NCI-H2171 treated with DMSO at 0.1 percent for 48 hours (cell line): ENCODE measurements at regions not wholly inside any gene's neighbourhood (a gene's known extent, or its start where the extent isn't known, plus 50 kb on each side); places are given as distances from the start of the nearest gene placed in this dataset.

ENCODE experiments used
- DNase-seq: peaks from one replicate; lab custom pipeline; 2025; lab: John Stamatoyannopoulos, UW

DNA sequence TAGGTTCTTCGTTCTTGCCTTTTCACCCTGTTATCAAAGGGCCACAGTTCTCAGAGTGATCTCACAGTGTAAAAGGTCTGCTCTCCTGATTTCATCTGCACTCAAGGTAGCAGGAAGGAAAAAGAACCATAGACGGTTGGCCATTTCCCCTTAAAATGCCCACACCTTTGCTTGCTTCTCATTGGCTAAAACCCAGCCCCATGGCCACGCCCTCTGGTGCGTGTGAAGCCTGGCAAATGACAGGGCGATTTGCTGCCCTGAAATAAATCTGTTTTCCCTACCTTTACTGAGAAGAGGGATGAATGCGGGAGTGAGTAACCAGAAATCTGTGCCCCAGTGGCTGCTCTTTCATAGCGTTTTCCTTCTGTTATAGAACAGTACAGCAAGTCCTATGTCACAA, 269.3 kb downstream of the POU4F1 start:
- DNase-seq = no peak

DNA sequence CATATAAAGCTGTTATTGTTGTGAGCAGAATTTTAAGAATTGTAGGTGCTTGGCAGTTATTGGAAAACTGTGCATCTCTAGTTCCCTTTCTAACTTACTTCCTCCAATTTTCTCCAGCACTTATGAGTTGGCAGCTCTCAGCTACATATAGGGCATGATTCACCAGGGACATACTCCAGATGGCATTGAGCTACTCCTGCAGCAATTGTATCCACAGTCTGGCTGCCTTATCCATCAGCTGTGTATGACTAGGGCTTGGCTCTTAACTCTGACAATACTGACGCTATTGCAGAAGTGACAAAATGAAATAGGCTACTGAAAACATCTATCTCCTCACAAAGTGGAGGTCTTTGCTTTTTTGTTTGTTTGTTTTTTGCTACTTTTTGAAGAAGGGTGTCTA, 276.7 kb downstream of the POU4F1 start:
- DNase-seq = peak; percentile 31

DNA sequence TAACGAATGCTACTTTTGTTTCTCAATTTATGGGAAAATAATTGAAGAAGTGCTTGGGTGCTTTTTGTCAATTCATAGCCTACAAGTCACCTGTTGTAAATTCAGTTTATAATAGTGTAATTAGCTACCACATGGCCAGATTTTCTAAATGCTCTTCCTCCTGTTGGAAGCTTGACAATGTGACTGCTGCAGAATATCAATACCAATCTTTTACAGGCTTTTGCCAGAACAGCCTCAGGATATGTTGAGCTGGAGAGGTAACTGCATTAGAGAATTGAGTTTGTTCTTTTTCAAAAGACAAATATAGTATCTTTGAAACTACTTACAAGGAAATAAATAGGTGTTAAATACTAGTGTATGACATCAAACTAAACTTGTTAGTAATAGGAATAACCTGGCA, 277.8 kb downstream of the POU4F1 start:
- no peak for DNase-seq

DNA sequence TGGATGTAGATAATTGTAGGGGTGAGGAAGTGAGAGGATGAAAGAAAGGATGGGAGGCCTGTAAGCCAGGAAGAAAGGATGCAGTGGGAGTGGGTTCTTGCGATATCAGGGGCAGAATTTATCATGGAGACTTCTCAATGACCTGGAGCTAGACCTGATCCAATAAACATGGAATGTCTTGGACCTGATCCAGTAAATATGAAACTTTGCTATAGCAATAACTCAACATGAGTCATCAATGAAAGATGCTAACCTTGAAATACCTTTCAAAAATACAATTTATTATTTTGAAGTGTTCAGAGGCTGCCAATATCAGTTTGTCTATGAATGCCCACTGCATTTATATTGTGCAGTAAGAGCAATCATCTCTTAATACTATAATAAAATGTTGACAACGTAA, 279.5 kb downstream of the POU4F1 start:
- no peak for DNase-seq

DNA sequence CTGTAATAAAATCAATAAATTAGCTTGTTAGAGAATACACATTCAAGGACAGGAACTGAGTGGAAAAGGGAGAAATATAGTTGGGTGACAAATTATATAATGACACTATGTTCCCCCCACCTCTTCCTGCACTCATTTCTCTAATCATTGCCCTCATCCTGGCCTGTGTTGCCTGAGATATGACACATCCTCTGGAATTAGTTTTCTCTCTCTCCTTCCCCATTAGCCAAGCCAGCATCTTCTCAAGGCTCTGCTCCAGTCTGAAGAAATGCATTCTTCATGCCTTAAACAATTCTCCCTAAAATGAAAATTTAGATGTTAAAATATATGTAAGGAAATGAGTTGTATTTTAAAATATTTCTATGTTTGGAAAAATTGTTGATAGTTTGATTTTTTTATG, 280.3 kb downstream of the POU4F1 start:
- DNase-seq = no peak

DNA sequence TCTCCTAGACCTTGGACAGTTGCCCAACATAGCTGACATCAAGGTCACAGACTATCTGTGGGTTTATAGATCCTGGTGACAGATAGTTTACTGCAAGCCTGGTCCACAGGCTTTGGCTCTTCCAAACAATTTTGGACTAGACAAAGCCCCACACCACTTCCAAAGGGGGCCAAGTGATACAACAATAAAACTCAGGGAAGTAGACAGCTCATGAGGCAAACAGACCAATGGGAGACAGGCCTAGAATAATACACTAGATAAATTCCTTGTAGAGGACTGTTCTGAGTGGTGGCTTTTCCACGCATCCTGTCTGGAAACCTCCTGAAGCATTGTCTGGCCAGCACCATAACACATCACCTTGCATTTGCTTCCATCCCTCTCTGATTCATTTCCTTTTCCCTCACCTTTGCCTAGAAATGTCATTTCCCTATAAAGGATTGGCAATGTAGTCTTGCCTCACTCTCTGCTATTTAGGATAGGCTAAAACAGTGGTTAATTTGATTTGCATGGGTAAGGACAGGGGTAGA, 284.2 kb downstream of the POU4F1 start:
- DNase-seq = no peak

DNA sequence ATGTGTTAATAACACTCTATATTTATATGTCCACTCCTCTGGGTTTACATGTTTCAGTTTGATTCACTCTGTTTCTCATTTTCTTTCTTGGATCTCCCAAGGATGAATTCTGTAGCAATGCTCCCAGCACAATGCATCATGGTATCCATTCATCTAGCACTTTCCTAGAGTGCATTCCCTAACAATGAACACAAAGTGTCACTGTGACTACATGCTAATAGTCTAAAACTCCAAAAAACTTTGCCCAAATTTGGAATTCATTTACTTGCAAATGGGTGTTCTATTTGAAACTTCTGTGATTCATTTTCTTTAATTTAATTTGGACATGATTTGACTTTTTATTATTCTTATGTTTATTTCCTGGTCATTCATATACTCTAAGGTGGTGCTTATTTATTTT, 286.3 kb downstream of the POU4F1 start:
- no peak for DNase-seq

DNA sequence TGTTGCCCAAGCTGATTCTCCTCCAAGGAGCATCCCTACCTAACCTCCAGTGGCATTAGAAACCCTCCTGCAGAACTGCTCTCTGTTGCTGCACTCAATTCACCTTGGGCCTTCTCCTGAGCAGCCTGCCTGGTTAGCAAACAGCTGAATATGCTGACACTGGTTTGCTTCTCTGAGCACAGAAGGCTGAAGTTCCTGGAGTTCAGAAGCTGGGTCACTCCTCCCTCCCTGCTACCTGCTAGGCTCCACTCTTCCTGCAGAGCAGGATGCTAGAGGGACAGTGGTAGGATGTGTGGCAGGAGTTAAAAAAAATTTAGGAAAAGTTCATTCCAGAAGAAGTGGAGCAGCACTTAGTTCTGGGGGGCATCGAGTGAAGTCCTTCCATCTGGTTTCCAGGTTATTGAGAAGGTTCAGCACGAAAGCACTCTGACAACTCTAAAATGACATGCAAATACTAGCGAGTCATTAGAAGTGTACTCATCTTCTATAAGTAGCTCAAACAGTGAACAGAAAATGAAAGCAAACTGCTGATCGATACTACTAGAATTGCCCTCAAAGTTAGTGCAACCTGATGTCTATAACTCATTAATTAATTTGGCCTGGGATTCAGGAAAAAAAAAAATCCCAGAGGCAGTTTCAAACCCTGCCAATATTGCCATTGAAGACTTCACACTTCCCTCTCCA, 293.7 kb downstream of the POU4F1 start:
- no peak for DNase-seq

DNA sequence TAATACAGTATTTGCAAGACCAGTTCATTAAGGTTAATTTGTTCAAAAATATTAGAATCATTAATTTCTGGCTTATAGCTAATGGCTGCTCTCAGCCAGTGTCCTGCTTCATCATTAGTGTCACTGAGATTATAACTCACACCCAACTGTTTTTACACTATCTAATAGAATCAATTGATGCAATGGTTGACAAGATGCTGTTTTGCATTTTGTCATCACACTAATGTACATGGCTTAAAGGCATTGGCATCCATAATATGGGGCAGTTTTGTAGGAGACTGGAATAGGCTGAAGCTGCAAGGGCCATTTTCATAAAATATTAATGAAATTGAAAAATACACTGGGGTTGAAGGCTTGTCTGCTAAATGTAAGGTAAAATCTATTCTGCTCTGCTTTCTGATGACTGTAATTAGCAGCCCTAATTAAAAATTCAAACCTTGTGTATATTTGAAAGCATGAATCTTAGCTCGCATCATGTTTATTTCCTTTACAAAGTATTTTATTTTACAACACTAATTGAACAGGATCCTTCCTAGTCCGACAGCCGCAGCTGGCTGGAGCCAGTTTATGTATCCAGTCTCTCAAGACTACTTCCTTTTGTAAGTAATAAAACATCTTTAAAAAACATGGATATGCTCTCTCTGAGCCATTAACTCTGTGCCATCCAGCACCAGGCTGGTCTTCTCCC, 296.7 kb downstream of the POU4F1 start:
- no peak for DNase-seq

DNA sequence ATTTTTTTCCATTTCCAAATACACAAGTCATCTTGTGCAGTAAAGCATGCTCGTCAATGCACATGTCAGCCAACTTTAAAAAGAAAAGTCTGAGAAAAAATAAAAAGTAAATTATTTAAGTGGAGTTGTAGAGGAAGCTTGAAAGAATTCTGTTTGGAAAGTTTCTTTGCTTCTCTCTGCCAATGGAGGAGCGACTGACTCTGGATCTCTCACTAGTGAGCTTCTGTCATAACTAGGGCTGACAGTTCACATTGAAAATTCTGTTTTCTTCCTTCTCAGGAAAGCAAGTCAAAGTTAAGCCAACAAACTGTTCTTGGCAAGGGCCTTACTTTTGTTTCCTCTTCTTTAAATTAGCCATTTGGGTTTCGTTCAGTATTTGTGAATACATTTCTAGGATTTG, 298.2 kb downstream of the POU4F1 start:
- DNase-seq = no peak

DNA sequence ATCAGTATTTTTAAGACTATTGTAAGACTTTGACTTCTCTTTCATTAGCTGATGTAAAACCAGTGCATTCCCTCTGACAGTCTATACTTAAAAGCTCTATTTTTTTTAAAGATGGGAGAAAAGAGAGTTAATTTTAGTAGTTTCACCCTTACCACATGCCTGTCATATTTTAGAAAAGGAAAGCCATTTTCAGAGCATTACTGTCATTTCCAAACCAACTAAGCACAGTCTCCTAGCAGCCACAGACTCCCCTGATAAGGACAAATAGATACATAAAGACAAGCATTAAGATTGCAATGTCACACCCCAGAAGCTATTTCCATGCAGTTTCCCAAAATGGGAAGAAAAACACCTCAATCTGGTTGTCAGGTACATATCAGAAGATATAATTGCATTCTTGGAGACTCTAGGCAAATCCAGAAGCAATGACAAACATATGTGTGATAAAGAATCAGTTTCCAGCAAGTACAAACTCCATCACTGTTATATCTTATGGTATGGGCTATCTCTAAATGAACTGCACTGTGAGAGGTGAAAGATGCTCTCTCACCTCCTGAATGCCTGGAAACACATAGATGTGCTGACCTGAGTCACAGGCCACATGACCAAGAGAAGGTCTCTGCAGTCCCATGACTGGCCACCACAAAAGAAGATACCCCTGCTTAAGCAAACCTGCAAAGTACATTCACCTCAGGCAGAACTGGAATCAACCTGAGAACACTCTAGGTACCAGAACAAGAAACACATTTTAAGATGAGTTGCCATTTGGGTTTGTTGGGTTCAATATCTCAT, 303.3 kb downstream of the POU4F1 start:
- DNase-seq = no peak

DNA sequence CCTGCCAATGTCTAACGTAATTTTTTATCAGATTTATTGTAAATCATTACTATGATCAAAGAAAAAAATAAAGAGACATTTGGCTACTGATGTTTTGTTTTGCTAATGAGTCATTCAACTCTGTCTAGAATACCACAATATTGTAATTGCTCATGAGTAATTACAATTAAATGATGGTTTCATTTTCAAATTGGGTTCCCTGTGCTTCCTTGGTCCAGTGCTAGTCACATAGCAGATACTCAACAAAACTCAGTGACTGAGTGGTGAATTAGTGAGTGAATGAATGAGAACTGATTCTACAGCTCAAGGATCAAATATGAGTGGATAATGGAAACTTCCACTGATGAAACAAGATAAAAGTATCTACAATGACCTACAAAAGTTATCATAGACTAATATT, 304.7 kb downstream of the POU4F1 start:
- no peak for DNase-seq

DNA sequence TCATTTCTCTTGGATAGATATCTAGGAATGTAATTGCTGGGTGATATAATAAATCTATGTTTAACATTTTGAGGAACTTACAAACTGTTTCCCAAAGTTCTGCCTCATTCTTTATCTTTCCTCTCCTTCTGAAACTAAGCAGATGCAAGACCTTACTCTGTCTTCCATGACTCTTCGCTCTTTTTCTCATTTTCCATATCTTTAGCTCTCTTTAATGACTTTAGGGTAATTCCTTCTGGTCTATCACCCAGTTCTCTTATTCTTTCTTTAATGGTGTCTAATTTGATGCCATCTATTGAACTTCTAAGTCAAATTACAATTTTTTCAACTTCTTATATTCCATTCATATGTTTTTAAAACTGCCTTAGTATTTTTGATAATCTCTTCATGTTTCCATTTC, 316.6 kb downstream of the POU4F1 start:
- no peak for DNase-seq

DNA sequence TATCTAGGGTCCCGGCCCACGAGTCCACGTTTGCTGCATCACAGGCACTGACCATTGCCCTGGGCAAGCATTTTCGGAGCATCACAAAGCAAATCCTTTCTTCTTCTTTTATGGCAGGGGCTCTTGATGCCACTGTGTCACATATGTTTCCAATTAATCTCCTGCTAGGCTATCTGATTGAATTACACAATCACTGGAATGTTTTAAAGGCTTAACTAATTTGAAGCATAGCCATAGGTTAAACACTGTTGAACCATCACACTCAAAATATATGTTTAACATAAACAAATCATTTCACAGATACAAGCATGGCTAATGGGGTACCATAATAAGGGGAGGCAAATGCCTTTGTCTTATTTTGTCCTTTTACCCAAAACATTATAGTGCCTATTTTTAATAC, 338.3 kb downstream of the POU4F1 start:
- DNase-seq = no peak

DNA sequence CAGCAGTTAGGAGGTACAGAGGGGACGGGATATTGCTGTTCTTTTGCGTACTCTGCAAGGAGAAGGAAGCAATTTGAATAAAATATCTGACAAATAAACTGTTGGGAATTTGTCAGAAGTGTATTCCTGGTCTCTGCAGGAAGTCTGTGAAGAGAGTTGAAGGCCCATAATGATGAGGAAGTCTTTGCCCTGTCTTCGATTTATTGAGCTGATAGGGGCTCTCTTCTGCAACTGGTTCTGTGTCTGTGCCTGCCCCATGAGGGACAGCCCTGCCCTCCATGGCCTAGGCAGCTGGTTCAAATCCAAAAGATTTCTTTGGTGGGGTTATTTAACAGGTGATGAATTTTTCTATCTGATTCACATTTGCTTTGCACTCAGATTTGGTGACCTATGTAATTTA, 339.7 kb upstream of the EDNRB start:
- DNase-seq = no peak

DNA sequence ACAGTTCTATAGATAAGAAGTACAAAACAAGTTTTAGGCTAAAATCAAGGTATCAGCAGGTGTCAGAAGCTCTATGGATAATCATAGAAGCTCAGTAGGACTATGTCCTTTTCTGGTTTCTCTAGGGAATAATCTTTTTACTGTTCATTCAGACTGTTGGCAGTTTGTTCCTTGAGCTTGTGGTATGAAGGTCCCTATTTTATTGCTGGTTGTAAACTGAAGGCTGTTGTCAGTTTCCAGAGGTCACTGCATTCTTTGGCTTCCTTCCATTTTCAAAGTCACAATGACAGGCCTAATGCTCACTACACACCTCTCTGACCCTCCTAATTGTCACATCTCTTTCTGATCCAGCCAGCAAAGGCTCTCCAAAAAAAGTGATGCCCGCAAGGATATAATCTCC, 337.9 kb upstream of the EDNRB start:
- no peak for DNase-seq

DNA sequence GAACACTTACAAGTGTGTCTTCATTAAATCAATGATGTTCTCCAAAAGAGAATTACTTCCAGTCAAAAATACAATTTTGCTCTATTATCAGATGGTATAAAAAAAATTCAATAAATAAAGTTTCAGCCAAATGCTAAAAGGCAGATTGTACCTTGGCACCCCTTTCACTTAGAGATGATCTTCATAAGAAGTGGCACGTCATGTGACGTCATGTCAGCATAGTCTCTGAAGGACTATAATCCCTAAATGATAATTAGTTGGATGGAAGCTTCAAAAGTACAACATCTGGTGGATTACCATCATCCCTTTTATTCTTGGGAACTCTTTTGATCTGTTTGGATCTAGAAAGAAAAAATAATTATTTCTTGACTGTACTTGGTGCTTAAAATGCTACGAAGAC, 335.5 kb upstream of the EDNRB start:
- DNase-seq = no peak

DNA sequence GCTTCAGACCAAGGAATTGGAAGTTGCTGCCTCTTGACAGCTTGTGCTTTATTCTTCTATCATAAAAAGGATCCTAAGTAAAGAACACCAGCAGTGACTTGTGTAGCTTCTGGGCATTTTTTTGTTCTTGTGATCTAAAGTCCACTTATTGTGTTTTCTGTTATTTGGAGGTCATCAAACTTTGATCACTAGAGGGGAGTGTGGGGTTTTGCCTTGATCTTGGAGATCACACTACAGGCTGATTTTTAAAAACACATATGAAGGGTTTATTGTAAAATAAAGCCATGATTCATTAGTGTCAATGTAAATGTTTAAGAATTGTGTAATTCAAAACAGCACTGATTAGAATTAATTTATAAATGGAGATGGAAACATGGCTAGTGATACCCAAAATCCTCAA, 328.7 kb upstream of the EDNRB start:
- no peak for DNase-seq

DNA sequence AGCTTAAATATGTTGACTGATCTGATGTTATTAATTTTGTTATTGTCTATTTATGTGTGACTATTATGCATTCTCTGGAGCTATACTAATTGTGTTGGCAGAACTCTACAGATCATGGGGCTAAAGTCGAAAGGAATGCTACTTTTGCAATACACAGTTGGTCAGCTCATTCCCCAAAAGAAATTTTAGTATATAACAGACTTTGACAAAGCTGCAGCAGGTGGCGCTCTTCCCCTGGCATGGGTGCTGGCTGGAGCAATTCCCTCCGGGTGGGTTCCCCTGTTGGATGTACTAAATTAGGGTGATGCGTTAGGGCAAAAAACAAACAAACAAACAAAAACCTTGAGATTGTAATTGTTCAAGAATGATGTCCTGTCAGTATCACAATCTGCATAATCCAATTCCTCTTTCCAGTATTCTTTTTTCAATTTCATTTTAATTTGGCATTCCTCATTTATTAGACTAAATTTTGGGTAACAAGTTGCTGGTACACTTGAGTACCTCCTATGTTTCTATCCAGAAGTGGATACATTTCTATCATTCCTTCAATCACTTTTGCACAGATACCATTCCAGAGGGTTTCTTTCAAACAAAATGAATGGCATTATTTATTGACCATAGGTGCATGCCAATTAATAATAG, 322.8 kb upstream of the EDNRB start:
- DNase-seq = peak; percentile 34

DNA sequence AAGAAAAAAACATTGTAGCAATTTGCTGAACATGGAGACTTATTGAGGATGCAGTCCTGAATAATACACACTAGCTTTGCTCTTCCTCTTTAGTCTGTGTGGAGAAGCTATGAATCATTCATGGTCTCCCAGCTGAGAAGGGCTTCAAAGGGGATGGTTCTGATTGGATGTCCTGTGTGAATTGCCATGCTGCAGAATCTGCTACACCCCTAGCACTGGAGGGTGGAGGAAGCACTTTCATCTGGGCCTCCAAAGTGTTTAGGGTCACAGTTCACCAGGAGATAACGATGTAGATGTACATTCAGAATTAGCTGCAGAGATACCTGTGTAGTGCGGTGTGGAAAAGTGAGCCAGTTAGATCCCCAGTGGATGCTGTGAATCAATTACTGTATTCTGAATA, 321.1 kb upstream of the EDNRB start:
- DNase-seq = no peak

DNA sequence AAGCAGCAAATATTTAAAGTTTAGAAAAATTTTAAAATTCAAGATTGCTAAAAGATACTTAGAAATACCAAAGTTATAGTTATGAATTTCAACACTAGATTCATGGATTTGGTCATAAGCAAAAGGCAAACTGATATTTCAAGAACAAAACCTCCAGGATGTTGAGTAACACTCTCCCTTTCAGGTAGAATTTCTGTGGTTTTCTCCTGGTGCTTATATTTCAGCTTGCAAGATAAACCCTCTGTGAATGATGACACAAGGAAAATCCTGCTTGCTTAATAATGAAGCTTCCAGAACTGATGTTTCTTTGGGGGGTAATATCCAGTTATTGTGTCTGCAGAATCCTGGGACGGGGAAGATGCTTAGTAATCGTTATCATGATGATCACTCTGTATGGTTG, 320.3 kb upstream of the EDNRB start:
- DNase-seq = no peak

DNA sequence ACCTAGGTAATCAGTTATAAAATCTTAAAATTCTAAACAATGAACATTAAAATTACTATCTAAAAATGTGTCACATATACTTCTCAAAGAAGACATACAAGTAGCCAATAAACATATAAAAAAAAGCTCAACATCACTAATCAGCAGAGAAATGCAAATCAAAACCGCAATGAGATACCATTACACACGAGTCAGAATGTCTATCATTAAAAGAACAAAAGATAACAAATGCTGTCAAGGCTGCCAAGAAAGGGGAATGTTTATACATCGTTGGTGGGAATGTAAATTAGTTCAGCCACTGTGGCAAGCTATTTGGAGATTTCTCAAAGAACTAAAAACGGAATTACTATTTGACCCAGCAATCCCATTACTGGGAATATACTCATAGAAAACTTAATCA, 310.3 kb upstream of the EDNRB start:
- DNase-seq = no peak

DNA sequence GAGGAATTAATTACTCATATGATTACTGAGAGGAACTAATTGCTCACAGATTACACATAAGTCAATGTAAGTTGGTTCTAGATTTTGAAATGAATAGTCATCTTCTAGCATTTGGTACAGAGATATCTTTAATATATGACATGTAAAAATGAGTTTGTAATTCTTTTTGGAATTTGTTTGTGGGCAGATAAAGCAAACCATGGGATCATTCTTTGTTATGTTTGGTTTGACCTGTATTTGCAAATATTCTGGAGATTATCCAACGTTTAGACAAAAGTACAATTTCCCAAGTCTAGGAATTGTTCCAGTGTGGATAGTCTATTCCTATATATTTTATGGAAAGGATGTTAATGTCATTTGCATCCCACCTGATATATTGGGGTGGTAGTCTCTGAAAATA, 309.6 kb upstream of the EDNRB start:
- no peak for DNase-seq
